GM12878 (cell line): ENCODE measurements at regions not wholly inside any gene's neighbourhood (a gene's known extent, or its start where the extent isn't known, plus 50 kb on each side); places are given as distances from the start of the nearest gene placed in this dataset.

ENCODE experiments used
- SUPT20H ChIP-seq: IDR thresholded peaks from 2 replicates; pipeline ENCODE4 v1.6.1; 2011; ENCODE audit warnings: low read depth, mild to moderate bottlenecking, low read length, moderate library complexity, borderline replicate concordance; ENCODE audit not compliant: control insufficient read depth
- TF ChIP-seq, protein P1 (sequence below), 3 experiments: IDR thresholded peaks in 2 of 3; conservative IDR thresholded peaks in 1 of 3; 2 replicates each; pipeline ENCODE4 v1.5.1; 2011; ENCODE audit warnings: low read depth in 3 of 3, low read length in 3 of 3, mild to moderate bottlenecking in 3 of 3, control low read depth in 2 of 3, moderate library complexity in 2 of 3, inconsistent platforms in 1 of 3, mixed read lengths in 1 of 3; ENCODE audit not compliant: control insufficient read depth in 2 of 3, insufficient read depth in 1 of 3; ENCODE audit errors: extremely low read depth in 1 of 3

DNA sequence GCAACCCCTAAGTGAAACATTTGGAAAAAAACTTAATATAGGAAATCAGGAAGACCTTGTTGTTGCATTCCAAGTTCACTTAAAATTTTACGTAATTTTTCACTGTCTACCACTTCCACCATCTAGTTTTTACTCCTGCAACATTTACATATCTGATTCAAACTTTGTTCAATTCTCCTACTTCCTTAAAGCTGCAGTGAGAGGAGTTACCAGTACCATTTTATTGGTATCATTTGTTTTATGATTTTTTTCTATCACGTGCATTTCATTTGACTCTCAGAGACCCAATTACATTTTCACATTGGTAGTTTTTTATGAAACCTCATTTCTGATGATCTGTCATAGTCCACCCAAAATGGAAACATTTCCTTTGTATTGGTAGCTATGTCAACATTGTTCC is 284.9 kb upstream of the MDFIC2 start:
- TF ChIP-seq, protein P1, sequence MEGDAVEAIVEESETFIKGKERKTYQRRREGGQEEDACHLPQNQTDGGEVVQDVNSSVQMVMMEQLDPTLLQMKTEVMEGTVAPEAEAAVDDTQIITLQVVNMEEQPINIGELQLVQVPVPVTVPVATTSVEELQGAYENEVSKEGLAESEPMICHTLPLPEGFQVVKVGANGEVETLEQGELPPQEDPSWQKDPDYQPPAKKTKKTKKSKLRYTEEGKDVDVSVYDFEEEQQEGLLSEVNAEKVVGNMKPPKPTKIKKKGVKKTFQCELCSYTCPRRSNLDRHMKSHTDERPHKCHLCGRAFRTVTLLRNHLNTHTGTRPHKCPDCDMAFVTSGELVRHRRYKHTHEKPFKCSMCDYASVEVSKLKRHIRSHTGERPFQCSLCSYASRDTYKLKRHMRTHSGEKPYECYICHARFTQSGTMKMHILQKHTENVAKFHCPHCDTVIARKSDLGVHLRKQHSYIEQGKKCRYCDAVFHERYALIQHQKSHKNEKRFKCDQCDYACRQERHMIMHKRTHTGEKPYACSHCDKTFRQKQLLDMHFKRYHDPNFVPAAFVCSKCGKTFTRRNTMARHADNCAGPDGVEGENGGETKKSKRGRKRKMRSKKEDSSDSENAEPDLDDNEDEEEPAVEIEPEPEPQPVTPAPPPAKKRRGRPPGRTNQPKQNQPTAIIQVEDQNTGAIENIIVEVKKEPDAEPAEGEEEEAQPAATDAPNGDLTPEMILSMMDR (IDR thresholded peaks at IDR 0.05 in 2 of 3, conservative IDR thresholded peaks at IDR 0.05 in 1 of 3; ENCODE audit: control insufficient read depth in 2 of 3, extremely low read depth in 1 of 3, insufficient read depth in 1 of 3, low read depth in 3 of 3, low read length in 3 of 3): no peak
- no peak for TF ChIP-seq SUPT20H
